Skin of body (tissue), 1 donor: ENCODE measurements at regions not wholly inside any gene's neighbourhood (a gene's known extent, or its start where the extent isn't known, plus 50 kb on each side); places are given as distances from the start of the nearest gene placed in this dataset.
"Not testable (repeated sequence)": the region's sequence is repeated elsewhere in the genome, so short reads cannot be mapped to it uniquely, and the experiment has no call there.

ENCODE experiments used
- DNase-seq: peaks from one replicate; lab custom pipeline; 2025; lab: John Stamatoyannopoulos, UW

DNA sequence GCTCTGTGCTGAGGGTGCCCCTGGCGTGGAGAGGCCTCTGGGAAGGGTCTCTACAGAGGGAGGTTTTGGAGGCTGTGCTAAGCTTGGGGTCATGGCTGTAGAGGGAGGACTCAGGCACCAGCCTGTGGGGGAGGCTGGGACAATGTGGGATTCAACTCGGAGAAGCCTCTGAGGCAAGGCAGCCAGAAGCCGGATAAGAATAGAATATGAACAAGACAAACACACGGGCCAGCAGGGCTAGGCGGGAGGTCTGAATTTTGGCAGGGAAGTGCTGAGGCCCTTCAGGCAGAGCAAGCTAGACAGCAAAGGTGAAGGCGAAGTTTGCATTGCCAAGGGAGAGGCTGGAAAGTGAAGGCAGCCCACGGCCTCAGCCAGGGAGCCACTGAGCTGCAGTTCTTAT lies 612.1 kb upstream of the NR2F2 start:
- no peak for DNase-seq

DNA sequence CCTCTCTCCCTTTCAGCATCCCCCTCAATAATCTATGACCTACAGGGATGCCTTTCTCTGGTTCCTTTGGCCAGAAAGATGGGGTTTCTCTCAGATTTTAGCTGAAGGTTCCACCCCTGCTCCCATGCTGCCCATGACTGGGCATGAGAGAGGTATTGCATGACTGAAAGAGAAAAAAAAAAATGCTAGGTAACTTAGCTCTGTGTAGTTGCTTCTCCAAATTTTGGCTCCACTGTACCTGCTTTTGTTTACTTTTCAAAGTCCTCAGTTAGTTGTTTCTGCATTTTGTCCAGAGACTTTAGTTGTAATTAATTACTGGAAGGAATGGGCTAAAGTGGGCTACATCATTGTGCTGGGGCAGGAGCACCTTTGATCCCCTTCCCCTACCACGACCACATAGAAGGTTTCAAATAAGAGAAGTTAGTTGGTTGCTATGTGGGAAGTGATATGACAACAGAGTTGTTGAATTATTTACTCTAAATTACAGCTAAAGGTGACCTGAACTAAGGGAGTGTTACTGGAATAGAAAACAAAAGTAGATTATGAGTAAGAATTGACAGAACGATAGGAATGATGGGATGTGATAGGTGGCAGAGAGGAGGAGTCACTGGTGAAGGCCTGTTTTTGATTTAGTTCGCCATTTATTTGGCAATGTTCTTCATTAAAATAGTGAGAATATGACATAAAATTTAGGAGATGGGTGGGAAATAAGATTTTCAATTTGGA lies 605.4 kb upstream of the NR2F2 start:
- no peak for DNase-seq

DNA sequence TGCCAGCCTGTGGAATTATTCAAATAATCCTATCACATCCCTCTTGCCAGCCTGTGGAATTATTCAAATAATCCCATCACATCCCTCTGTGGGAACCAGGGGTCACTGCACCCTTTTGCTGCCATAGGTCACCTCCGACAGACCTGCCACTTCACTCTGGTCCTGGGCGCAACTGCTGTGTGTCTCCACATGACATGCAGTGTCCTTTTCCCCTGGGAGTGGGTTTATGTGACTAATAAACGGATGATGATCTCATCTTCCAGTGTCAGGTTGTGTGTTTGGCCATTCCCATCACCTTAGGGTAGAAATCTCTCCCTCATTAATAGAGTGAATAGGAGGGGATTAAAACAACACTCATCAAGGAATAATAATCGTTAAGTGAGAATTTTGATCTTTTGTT lies 603.6 kb upstream of the NR2F2 start:
- no peak for DNase-seq

DNA sequence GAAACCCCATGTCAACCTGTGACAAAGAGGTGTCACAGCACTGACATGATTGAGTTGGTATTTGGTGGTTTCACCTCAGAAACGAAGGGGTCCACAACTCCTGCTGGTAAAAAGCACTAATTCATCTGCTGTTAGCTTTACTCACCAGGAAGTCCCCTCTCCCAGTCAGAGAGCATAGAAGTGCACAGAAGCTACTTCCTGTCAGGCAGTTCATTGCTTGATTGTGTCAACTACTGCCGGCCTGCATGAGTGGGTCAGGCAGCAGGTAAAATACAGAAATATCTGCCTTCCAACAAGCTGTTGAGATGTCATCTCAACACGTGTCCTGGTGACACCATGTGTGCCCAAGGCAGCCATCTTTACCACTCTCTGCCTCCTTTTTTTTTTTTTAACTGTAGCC lies 596.6 kb upstream of the NR2F2 start:
- DNase-seq, result no peak

DNA sequence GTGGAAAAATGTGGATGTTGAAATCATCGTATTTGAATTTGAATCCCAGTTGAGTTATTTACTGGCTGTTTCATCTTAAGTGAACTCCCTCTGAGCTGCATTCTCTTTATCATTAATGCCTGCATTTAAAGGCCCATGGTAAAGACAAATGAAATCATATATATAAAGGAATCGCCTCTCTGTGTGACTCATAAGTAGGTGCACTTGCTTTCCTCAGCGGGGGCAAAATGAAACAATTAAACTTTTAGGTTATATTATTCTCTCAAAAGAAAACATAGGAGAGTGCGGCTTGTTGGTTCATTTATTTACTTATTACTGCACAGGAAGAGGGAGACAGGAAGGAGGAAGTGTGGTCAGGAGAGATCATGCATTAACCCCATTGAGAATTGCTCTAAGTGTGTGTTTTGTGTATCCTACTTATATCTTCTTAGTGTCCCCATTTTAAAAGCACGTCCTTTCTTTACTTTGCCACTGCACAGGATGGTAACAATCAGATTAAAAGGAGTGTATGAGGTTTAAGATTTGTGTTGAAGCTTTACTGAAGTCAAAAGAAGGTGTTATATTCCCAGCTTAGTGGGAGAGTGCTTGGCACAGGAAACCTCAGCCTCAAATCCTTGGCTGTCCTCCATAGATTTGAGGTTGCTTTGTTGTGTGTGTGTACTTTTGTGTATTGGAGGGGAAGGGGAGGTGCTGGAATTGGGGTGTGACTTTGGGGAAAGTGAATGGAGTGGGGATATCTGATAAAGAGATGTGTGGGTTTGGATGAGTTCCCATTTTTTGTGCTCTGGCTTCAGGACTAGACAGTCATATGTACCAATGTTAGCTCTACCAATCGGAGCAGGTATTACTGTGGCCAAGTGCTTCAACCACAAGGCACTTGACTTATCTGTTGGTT lies 595.8 kb upstream of the NR2F2 start:
- DNase-seq, result no peak

DNA sequence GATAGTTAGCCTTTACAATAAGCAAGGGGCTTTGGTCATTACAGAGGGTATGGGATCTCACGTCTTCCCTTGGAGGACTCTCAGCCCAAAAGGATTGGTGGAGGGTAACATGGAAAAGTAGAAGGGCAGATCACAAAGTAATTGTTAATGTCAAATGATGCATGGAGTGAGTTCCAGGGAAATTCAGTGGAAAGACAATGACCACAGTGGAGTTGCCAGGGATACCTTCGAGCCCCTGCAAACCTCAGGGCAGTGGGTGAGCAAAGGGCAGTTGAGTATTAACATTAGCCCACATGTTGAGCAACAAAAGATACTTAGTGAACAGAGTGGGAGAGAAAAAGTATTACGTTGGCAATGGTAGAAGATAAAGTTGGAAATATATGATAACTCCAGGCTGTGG lies 593.4 kb upstream of the NR2F2 start:
- no peak for DNase-seq

DNA sequence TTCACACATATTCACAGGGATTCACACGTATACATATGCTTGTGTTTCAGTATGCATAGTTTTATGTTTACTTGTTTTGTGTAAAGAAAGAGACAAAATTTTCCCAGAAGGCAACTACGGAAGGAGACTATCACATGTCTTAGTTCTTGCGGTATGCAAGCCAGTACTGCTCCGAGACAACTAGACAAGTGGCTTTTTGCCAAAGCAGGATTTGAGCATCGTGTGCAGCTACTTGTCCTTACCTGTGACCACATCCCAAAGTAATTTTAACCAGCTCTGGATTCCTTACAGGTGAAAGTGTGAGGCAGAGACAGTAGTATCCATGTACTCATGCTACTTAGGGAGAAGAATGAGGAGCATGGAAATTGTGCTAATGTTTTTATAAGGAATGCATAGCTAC lies 591.4 kb upstream of the NR2F2 start:
- no peak for DNase-seq

DNA sequence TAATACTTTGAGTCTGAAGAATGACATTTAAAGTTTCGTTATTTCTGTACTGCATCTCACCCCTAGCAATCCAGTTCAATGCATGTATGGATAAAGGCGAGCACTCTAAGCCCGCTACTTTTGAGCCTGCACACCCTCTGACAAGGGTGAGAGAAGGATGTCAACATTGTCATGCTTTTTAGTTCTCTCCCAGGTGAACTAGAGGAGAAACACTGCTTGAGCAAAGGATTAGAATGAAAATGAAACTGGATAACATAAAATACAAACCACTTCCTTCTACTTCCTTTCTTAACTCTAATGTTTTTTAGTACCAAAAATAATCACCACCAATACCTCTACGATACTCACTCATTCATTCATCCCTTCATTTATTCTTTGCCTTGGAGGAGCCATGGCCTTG lies 588.7 kb upstream of the NR2F2 start:
- DNase-seq, result no peak

DNA sequence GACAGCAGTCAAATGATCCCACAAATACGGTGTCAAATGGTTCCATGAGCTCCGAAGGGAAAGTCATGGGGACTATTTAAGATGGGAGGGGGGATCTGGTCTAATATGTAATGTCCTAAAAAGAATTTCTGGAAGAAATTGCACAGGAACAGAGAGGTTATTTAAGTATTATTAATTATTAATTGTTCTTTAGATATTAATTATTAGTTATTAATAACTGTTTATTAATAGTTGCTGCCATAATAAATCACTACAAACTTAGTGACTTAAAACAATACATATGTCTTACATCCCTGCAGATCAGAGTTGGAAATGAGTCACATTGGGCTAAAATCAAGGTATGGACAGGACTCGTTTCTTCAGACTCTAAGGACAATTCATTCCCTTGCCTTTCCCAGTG lies 588.2 kb upstream of the NR2F2 start:
- no peak for DNase-seq

DNA sequence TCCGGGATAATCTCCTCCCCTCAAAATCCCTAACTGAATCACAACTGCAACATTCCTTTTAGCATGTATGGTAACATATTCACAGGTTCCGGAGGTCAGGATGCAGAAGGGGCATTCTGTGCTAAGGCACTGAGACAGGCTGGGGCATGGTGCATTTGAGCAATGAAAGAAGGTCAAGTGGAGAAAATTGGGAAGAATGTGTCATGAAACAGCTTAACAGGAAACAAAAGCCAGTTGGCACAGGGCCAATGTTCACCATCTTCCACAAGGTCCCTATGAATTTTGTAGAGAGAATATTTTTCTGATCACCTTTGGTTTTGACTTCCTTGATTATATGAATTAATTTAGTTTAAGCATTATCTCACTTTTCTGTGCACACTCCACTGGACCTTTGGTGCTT lies 587.7 kb upstream of the NR2F2 start:
- DNase-seq, result no peak

DNA sequence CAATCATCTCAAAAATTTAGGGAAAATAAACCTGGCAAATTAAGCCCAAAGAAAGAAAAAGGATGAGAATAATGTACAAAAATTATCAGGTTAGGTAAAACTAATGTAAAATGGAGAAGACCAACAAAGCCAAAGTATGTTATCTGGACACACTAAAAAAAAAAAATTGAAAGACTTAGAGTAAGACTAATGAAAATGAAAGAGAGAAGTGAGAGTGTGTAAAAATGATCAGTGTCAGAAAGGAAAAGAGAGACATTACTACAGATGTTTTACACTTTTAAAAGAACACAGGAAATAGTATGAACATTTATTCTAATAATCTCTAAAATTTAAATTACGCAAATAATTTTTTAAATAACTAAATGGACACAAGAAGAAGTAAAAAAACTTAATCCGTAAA lies 573.3 kb upstream of the NR2F2 start:
- no peak for DNase-seq

DNA sequence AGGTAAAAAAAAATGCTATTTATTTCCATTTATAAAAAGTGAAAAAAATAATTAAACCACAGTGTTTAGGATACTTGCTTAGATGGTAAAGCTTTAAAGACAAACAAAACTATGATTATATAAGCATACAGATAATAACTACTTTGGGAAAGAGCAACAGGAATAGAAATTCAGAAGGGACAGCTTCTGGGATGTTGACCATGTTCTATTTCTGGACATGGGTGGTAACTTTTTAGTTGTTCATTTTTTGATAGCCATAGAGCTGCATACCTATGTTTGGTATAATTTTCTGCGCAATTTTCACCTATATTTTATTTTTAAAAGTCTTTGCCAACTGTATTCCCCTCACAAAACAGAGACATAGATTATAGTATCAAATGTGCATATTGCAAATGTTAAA lies 572.0 kb upstream of the NR2F2 start:
- DNase-seq, result no peak

DNA sequence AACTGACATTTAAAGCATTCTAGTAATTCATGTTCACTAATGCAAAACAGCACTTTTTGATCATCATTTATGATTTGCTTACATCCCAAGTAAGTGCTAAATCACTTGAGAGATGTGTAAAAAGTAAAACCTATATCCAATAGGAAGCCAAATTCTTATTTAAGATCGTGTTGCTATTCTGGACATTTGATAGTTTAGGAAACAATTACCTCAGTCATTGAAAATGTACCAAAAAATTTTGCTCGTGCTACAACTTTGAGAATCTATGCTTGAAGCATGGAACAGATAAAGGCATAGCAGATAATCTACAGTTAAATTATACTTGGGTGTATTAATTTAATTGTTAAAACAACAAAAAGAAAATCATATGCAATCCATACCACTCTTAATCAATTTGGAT lies 571.6 kb upstream of the NR2F2 start:
- DNase-seq, result peak; percentile 68

DNA sequence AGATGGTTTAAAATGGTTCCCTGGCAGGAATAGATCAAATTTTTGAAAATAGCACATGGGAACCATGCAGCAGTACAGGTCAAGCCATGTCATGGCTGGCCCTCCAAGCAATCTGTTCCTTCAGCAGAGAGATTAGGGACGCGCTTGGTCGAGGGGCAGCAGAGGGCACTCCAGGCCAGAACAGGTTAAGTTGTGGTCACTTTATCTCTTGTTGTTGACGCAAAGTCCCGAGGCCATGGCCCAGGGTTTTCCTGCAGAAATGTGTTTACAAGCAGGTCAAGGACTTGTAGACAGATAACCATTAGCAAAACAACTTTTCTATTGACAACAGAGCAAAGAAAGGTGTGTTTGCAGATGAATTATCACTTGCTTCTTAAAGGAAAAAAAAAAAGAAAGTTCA lies 570.0 kb upstream of the NR2F2 start:
- no peak for DNase-seq

DNA sequence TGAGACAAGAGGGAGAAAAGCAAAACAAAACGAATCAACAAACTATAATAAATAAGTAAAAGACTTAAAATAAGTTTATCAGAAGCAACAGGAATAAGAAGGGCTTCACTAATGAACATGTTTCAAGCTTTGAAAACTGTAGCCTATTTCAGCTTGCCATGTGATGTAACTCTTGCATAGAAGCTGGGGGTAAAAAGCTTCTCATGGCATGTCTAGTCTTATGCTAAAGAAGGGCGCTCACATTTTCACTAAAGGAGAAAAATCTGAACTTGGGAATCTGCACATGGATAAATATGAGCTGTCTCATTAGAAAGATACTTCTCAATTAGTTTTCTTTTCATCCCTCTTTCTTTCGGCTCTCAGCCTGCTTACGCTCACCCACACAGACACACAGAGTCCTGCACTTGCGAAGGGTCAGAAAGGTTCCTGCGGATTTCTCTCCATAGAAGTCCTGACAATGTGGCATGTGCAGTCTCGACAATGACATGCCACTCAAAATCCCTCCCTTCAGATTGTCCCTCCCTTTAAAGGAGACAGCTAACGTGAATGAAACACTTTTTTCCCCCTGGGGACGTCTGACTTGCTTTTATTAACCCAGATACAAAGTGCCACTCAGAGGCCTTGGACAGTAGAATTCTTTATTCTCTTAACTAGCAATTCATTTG lies 568.9 kb upstream of the NR2F2 start:
- no peak for DNase-seq

DNA sequence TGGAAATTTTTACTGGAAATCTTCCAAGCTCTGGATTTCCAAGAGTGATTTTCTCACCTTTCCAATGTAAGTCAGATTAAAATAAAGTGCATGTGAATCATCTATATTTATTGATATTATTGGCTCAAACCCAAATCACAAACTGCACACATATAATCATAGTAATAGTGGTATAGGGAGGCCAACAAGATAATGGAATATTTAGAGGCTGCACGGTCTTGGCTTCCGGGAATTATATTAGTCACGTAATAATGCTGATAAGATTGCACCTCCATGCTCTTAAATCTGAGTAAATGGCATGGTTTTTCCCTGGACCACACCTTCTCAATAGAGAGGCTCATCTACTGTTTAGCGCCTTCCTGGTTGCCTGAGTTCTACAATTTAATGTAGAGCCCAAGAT lies 567.1 kb upstream of the NR2F2 start:
- DNase-seq, result no peak

DNA sequence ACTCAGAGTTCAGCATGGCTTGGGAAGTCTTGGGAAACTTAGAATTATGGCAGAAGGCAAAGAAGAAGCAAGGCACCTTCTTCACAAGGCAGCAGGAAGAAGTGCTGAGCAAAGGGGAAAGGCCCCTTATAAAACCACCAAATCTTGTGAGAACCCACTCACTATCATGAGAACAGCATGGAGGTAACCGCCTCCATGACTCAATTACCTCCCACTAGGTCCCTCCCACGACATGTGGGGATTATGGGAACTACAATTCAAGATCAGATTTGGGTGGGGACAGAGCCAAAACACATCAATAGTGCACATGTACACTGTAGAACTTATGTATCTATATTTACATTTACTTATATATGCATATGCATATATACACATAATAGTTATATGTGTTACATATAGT lies 565.3 kb upstream of the NR2F2 start:
- no peak for DNase-seq

DNA sequence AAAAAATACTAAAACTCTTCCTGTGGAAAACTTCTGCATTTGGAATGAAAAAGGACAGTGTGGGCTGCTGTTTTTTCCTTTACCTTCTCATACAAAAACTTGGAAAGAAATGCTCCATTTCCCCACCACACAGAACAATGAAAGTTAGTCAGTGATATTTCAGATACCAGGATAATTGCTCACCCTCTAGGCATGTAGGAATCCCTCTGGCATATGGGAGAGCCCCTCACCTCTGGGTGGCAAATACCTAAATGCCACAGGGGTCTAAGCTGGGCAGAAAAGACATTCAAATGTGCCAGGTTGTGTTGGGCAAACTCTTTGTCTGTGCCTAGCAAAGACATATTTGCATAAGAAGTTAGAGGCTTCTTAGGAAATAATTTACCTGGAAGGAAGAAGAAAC lies 560.3 kb upstream of the NR2F2 start:
- DNase-seq, result no peak

DNA sequence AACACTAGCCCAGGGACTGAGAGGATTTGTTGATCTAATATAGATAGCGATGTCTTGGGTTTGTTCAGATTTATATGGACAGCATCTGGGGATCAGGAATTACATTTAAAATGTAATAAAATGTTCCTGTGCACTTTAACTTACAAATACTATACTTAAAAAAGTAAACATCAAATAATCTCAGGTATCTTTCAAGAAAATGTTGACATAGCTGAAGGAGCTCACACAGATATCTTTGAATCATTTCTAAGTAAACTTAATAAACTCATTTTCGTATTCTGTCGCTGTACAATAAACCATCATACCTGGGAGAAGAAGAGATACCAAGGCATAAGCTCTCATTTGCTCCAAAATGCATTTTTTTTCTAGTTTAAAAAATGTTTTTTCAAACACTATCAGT lies 557.5 kb upstream of the NR2F2 start:
- no peak for DNase-seq

DNA sequence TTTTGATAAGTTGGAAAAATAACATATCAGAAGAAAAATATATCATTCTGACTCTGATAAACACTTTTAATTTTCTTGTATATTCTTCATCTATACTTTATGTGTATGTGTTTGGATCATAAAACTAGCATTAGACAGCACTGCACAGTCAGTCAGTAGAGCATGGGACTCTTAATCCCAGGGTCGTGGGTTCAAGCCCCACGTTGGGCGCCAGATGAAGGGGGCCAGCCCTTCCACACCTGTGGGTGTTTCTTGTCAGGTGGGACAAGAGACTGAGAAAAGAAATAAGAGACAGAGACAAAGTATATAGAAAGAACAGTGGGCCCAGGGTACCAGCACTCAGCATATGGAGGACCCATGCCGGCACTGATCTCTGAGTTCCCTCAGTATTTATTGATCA lies 546.0 kb upstream of the NR2F2 start:
- no peak for DNase-seq

DNA sequence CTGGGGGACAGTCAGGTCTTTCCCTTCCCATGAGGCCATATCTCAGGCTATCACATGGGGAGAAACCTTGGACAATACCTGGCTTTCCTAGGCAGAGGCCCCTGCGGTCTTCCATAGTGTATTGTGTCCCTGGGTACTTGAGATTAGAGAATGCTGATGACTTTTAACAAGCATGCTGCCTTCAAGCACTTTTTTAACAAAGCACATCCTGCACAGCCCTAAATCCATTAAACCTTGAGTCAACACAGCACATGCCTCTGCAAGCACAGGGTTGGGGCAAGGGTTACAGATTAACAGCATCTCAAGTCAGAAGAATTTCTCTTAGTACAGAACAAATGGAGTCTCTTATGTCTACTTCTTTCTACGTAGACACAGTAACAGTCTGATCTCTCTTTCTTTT lies 545.2 kb upstream of the NR2F2 start:
- DNase-seq, result not testable (repeated sequence)

DNA sequence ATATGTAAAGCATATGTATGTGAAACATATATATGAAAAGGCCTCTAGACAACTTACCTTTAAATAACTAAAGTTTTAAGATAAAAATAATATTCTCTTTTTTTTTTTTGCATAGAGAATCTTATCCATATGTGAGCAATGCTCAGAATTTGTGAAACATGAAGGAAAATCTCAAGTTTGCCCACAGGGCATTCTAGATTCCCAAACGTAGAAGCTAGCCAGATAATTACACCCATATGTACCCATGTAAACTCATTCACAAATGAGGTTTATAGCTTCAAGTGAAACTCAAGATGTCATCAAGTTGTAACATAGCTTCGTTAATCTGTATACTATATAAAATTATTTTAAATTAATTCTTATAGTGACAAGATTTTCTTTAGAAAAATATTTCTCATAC lies 537.3 kb upstream of the NR2F2 start:
- DNase-seq, result no peak

DNA sequence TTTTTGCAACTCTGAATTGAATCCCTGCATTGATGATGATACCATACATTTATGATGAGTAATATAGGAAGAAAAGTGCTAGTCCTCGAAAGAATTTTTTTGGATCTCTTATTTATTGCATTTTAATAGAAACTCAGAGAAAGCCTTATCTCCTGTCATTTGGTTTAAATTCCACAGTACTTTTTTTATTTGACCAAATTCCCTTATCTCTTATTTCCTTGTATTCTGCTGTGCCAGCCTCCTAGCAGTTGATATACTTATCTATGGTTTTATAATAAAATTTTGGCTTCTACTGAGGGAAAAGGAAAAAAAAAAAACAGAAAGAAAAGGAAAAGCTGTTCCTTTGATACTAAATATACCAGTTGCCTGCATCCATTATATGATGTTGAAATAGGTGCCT lies 535.1 kb upstream of the NR2F2 start:
- DNase-seq, result no peak
